ENCODE measurements at regions not wholly inside any gene's neighbourhood (a gene's known extent, or its start where the extent isn't known, plus 50 kb on each side); places are given as distances from the start of the nearest gene placed in this dataset.
A peak's percentile ranks its signal among the peaks of the same experiment; 100 is the strongest.

DNA sequence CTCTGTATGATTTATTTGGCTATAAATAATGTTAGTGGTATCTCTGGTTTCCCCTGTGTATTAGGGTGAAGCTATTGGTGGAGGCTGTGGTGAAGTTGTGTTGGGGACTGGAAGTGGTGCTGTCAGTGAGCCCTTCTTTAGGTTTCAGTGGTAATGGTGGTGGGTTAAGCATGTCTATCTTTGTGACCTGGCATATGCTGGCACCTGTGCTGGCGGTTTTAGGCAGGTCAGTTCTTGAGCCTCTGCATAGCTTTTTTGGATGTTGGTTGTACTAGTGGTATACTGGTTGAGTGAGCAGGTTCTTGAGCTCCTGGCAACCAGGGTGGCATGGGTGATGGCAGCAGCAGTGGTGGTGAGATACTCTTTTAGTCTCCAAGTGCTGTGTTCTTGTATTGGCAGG lies 161.9 kb upstream of the CAND1 start:
- TF ChIP-seq TEAD3 (CRISPR knock-in tag; optimal IDR thresholded peaks at IDR 0.05; ENCODE audit: borderline replicate concordance) (no peak), ZSCAN30 (CRISPR knock-in tag; IDR thresholded peaks at IDR 0.05) (no peak), ZNF20 (CRISPR knock-in tag; IDR thresholded peaks at IDR 0.05) (no peak)
- Histone ChIP-seq H3K27me3 (ENCODE audit: control insufficient read depth in 1 of 2, insufficient read depth in 2 of 2, low read length in 2 of 2) (no peaks in the 10 kb centered on the region), H3K4me2 (ENCODE audit: low read depth, low read length) (no peak overlapping the region), H3K4me3 (replicated peaks in 1 of 3; ENCODE audit: insufficient read depth in 1 of 3, low read depth in 2 of 3, low read length in 3 of 3) (no peak overlapping the region), H4K20me1 (ENCODE audit: insufficient read depth, low read length) (no peaks in the 10 kb centered on the region), H3K79me2 (ENCODE audit: insufficient read depth, low read length) (no peaks in the 10 kb centered on the region), H3K9ac (ENCODE audit: insufficient read depth, low read depth, low read length) (no peak overlapping the region), H3K4me1 (ENCODE audit: insufficient read depth, low read length) (no peaks in the 10 kb centered on the region), H2AFZ (ENCODE audit: low read length) (no peak overlapping the region), H3K27ac (ENCODE audit: extremely low read length, insufficient read depth, low read length) (no peak overlapping the region), H3K36me3 (replicated peaks in 1 of 2; ENCODE audit: control insufficient read depth in 1 of 2, insufficient read depth in 2 of 2, low read length in 2 of 2) (no peaks in the 10 kb centered on the region), H3K9me3 (ENCODE audit: low read length) (no peaks in the 10 kb centered on the region; the same call in 1 of the 2 replicates)
- FAIRE-seq (no peak), ATAC-seq (no peak), DNase-seq (ENCODE audit: low spot score) (no peak)
- 0% methylated on average over 1 of the region's 1 CpG for WGBS (ENCODE audit: low lambda C conversion rate)
- in situ Hi-C loops (cut with HindIII; ENCODE audit: extremely low pct_ligation_motif_present, low pct_unique_long_range_greater_than_20kb): no loop called here
- POLR2A ChIA-PET: no interaction called here
- BruUV-seq (replicated peaks): no TSS peak
- CTCF ChIA-PET (ENCODE audit: low intra/inter-chr PET ratio, low total read pairs): no interaction called here
- intact Hi-C loops (cut with micrococcal nuclease; ENCODE audit: unreplicated experiment): no loop called here

GRCh38 chr12:67107751-67108269 lies 161.3 kb upstream of the CAND1 start:
- FAIRE-seq (no peak), DNase-seq (ENCODE audit: low spot score) (no peak), ATAC-seq (no peak)
- H4K20me1 ChIP-seq (ENCODE audit: insufficient read depth, low read length): no peaks in the 10 kb centered on the region
- no peaks in the 10 kb centered on the region for H3K79me2 ChIP-seq (ENCODE audit: insufficient read depth, low read length)
- no peaks in the 10 kb centered on the region for H3K36me3 ChIP-seq (replicated peaks in 1 of 2; ENCODE audit: control insufficient read depth in 1 of 2, insufficient read depth in 2 of 2, low read length in 2 of 2)
- intact Hi-C loops (cut with micrococcal nuclease; ENCODE audit: unreplicated experiment) (no loop called here), in situ Hi-C loops (cut with HindIII; ENCODE audit: extremely low pct_ligation_motif_present, low pct_unique_long_range_greater_than_20kb) (no loop called here)
- 0% methylated on average over 1 of the region's 1 CpG for WGBS (ENCODE audit: low lambda C conversion rate)
- H2AFZ ChIP-seq (ENCODE audit: low read length): no peak overlapping the region
- H3K27me3 ChIP-seq (ENCODE audit: control insufficient read depth in 1 of 2, insufficient read depth in 2 of 2, low read length in 2 of 2): no peaks in the 10 kb centered on the region
- H3K4me1 ChIP-seq (ENCODE audit: insufficient read depth, low read length): no peaks in the 10 kb centered on the region
- H3K9ac ChIP-seq (ENCODE audit: insufficient read depth, low read depth, low read length): no peak overlapping the region
- no peaks in the 10 kb centered on the region; the same call in 1 of the 2 replicates for H3K9me3 ChIP-seq (ENCODE audit: low read length)
- no peak overlapping the region for H3K4me2 ChIP-seq (ENCODE audit: low read depth, low read length)
- H3K4me3 ChIP-seq (replicated peaks in 1 of 3; ENCODE audit: insufficient read depth in 1 of 3, low read depth in 2 of 3, low read length in 3 of 3): no peak overlapping the region
- POLR2A ChIA-PET: no interaction called here
- no peak overlapping the region for H3K27ac ChIP-seq (ENCODE audit: extremely low read length, insufficient read depth, low read length)
- TF ChIP-seq TEAD3 (CRISPR knock-in tag; optimal IDR thresholded peaks at IDR 0.05; ENCODE audit: borderline replicate concordance): no peak
- TF ChIP-seq CHCHD3 (CRISPR knock-in tag; IDR thresholded peaks at IDR 0.05): no peak
- peak; percentile 98 for TF ChIP-seq LCORL (IDR thresholded peaks at IDR 0.05)
- TF ChIP-seq LCORL (CRISPR knock-in tag; IDR thresholded peaks at IDR 0.05): no peak
- no peak for TF ChIP-seq AKAP8 (CRISPR knock-in tag; IDR thresholded peaks at IDR 0.05)
- BruUV-seq (replicated peaks): no TSS peak
- CTCF ChIA-PET (ENCODE audit: low intra/inter-chr PET ratio, low total read pairs): no interaction called here

Measured in HepG2 (cell line).